NCI-H226 (cell line): ENCODE measurements at regions not wholly inside any gene's neighbourhood (a gene's known extent, or its start where the extent isn't known, plus 50 kb on each side); places are given as distances from the start of the nearest gene placed in this dataset.
"Not testable (repeated sequence)": the region's sequence is repeated elsewhere in the genome, so short reads cannot be mapped to it uniquely, and the experiment has no call there.

Experiments
- DNase-seq: peaks from one replicate; pipeline ENCODE4 v3.0.0-alpha.2; 2015

- DNase-seq, result no peak
Observed at GRCh38 chr10:33487014-33487776, 152.7 kb upstream of the NRP1 start.

GRCh38 chr10:33485276-33485675 lies 150.8 kb upstream of the NRP1 start:
- DNase-seq, result no peak

GRCh38 chr10:33484787-33485186 lies 150.3 kb upstream of the NRP1 start:
- no peak for DNase-seq

- DNase-seq, result no peak
Observed at GRCh38 chr10:33483816-33484190, 149.3 kb upstream of the NRP1 start.

- DNase-seq, result no peak
Observed at GRCh38 chr10:33483124-33483815, 148.8 kb upstream of the NRP1 start.

GRCh38 chr10:33482486-33482885 lies 148.0 kb upstream of the NRP1 start:
- DNase-seq, result no peak

GRCh38 chr10:33481184-33481583 lies 146.7 kb upstream of the NRP1 start:
- no peak for DNase-seq

GRCh38 chr10:33480417-33480816 lies 145.9 kb upstream of the NRP1 start:
- DNase-seq, result not testable (repeated sequence)

GRCh38 chr10:33478675-33479125 lies 144.2 kb upstream of the NRP1 start:
- no peak for DNase-seq

GRCh38 chr10:33478089-33478674 lies 143.7 kb upstream of the NRP1 start:
- no peak for DNase-seq

- DNase-seq, result no peak
Observed at GRCh38 chr10:33477291-33478088, 143.0 kb upstream of the NRP1 start.

- no peak for DNase-seq
Observed at GRCh38 chr10:33476757-33477273, 142.3 kb upstream of the NRP1 start.

- DNase-seq, result no peak
Observed at GRCh38 chr10:33473688-33474087, 139.2 kb upstream of the NRP1 start.

GRCh38 chr10:33468006-33468405 lies 133.5 kb upstream of the NRP1 start:
- DNase-seq, result not testable (repeated sequence)

- no peak for DNase-seq
Observed at GRCh38 chr10:33465747-33466146, 131.3 kb upstream of the NRP1 start.

GRCh38 chr10:33463011-33463410 lies 128.5 kb upstream of the NRP1 start:
- DNase-seq, result no peak

GRCh38 chr10:33461295-33461640 lies 126.8 kb upstream of the NRP1 start:
- no peak for DNase-seq

GRCh38 chr10:33460505-33461294 lies 126.2 kb upstream of the NRP1 start:
- DNase-seq, result peak; percentile 10

GRCh38 chr10:33459602-33460001 lies 125.1 kb upstream of the NRP1 start:
- DNase-seq, result no peak

GRCh38 chr10:33455029-33455428 lies 120.6 kb upstream of the NRP1 start:
- no peak for DNase-seq

GRCh38 chr10:33454554-33454953 lies 120.1 kb upstream of the NRP1 start:
- no peak for DNase-seq
